H9 (cell line): ENCODE measurements at regions not wholly inside any gene's neighbourhood (a gene's known extent, or its start where the extent isn't known, plus 50 kb on each side); places are given as distances from the start of the nearest gene placed in this dataset.

ENCODE experiments used
- DNase-seq: peaks from one replicate; pipeline ENCODE4 v3.0.0-alpha.2; 2017
- H2AFZ ChIP-seq: one replicate; pipeline ENCODE4 v1.6.1; 2013; ENCODE audit warnings: mild to moderate bottlenecking, low read length, control low read depth, moderate library complexity
- H2AK5ac ChIP-seq: 2 replicates; pipeline ENCODE4 v1.6.1; 2013; ENCODE audit warnings: low read length, control low read depth, mixed read lengths; ENCODE audit not compliant: insufficient read length
- H2BK120ac ChIP-seq: one replicate; pipeline ENCODE4 v1.6.1; 2013; ENCODE audit warnings: low read depth, mild to moderate bottlenecking, low read length, control low read depth, inconsistent platforms; ENCODE audit not compliant: poor library complexity, severe bottlenecking
- H2BK12ac ChIP-seq: 2 replicates; pipeline ENCODE4 v1.6.1; 2013; ENCODE audit warnings: low read length, control low read depth, mixed read lengths, low read depth; ENCODE audit not compliant: insufficient read length
- H2BK15ac ChIP-seq: 2 replicates; pipeline ENCODE4 v1.6.1; 2013; ENCODE audit warnings: low read depth, low read length, control low read depth
- H2BK20ac ChIP-seq: one replicate; pipeline ENCODE4 v1.6.1; 2013; ENCODE audit warnings: low read depth, mild to moderate bottlenecking, low read length, control low read depth, inconsistent platforms; ENCODE audit not compliant: poor library complexity, severe bottlenecking
- H2BK5ac ChIP-seq: 2 replicates; pipeline ENCODE4 v1.6.1; 2013; ENCODE audit warnings: low read length, control low read depth, mixed read lengths; ENCODE audit not compliant: insufficient read length
- H3K14ac ChIP-seq: 2 replicates; pipeline ENCODE4 v1.6.1; 2013; ENCODE audit warnings: low read length, control low read depth; ENCODE audit not compliant: insufficient read depth
- H3K18ac ChIP-seq: 2 replicates; pipeline ENCODE4 v1.6.1; 2013; ENCODE audit warnings: low read depth, mild to moderate bottlenecking, mixed read lengths, low read length, control low read depth; ENCODE audit not compliant: insufficient read length
- H3K23ac ChIP-seq: 2 replicates; pipeline ENCODE4 v1.6.1; 2013; ENCODE audit warnings: low read length, control low read depth, mixed read lengths, low read depth; ENCODE audit not compliant: insufficient read length
- H3K23me2 ChIP-seq: 2 replicates; pipeline ENCODE4 v1.6.1; 2013; ENCODE audit warnings: low read depth, mild to moderate bottlenecking, mixed read lengths, low read length, control low read depth; ENCODE audit not compliant: insufficient read length, poor library complexity, severe bottlenecking
- H3K27ac ChIP-seq: 2 replicates; pipeline ENCODE4 v1.5.1; 2013; ENCODE audit warnings: low read length, control low read depth, mixed read lengths, low read depth; ENCODE audit not compliant: insufficient read length
- H3K27me3 ChIP-seq: 2 replicates; pipeline ENCODE4 v1.6.1; 2013; ENCODE audit warnings: low read length, control low read depth, inconsistent platforms; ENCODE audit not compliant: insufficient read depth
- H3K4ac ChIP-seq: 2 replicates; pipeline ENCODE4 v1.6.1; 2013; ENCODE audit warnings: low read depth, mild to moderate bottlenecking, control low read depth, inconsistent platforms, low read length, moderate library complexity
- H3K4me1 ChIP-seq: 2 replicates; pipeline ENCODE4 v1.6.1; 2013; ENCODE audit warnings: low read length, control low read depth, inconsistent platforms; ENCODE audit not compliant: insufficient read depth
- H3K4me2 ChIP-seq: 2 replicates; pipeline ENCODE4 v1.6.1; 2013; ENCODE audit warnings: low read length, control low read depth, mixed read lengths; ENCODE audit not compliant: insufficient read length, insufficient read depth
- H3K56ac ChIP-seq: 2 replicates; pipeline ENCODE4 v1.6.1; 2013; ENCODE audit warnings: low read depth, mild to moderate bottlenecking, mixed read lengths, low read length, control low read depth; ENCODE audit not compliant: insufficient read length
- H3K79me1 ChIP-seq: 2 replicates; pipeline ENCODE4 v1.6.1; 2013; ENCODE audit warnings: low read depth, mild to moderate bottlenecking, moderate library complexity, low read length, control low read depth, inconsistent platforms; ENCODE audit not compliant: insufficient read depth, poor library complexity, severe bottlenecking
- H3K79me2 ChIP-seq: 2 replicates; pipeline ENCODE4 v1.6.1; 2013; ENCODE audit warnings: low read length, control low read depth, inconsistent platforms; ENCODE audit not compliant: insufficient read depth
- H3K9ac ChIP-seq: 2 replicates; pipeline ENCODE4 v1.6.1; 2013; ENCODE audit warnings: low read length, control low read depth, mixed read lengths; ENCODE audit not compliant: insufficient read length; ENCODE audit errors: extremely low read depth
- H3K9me3 ChIP-seq: one replicate; pipeline ENCODE4 v1.6.1; 2013; ENCODE audit warnings: low read depth, low read length, inconsistent platforms; ENCODE audit not compliant: control insufficient read depth
- H3T11ph ChIP-seq: one replicate; pipeline ENCODE4 v1.6.1; 2013; ENCODE audit warnings: mild to moderate bottlenecking, low read length, control low read depth, inconsistent platforms
- H4K20me1 ChIP-seq: one replicate; pipeline ENCODE4 v1.6.1; 2013; ENCODE audit not compliant: control insufficient read depth, insufficient read length, insufficient read depth
- H4K5ac ChIP-seq: 2 replicates; pipeline ENCODE4 v1.6.1; 2013; ENCODE audit warnings: low read depth, mild to moderate bottlenecking, mixed read lengths, low read length, control low read depth; ENCODE audit not compliant: insufficient read length
- H4K8ac ChIP-seq: replicated peaks from 2 replicates; pipeline ENCODE4 v1.6.1; 2013; ENCODE audit warnings: low read length, control low read depth, mixed read lengths, low read depth; ENCODE audit not compliant: insufficient read length
- H4K91ac ChIP-seq: 2 replicates; pipeline ENCODE4 v1.6.1; 2013; ENCODE audit warnings: low read depth, mild to moderate bottlenecking, moderate library complexity, mixed read lengths, low read length, control low read depth; ENCODE audit not compliant: insufficient read length
- H3K27ac Mint-ChIP-seq, 3 experiments: 2 replicates in 2 of 3; 3 replicates in 1 of 3; pipeline ENCODE4 v1.8.0; 2020 to 2021; ENCODE audit warnings: mixed read lengths in 3 of 3, mild to moderate bottlenecking in 1 of 3, moderate library complexity in 1 of 3
- H3K27me3 Mint-ChIP-seq: 2 replicates; pipeline ENCODE4 v1.8.0; 2021; ENCODE audit warnings: low read depth, mild to moderate bottlenecking, moderate library complexity, mixed read lengths
- H3K36me3 Mint-ChIP-seq, 3 experiments: 2 replicates in 2 of 3; 3 replicates in 1 of 3; pipeline ENCODE4 v1.8.0; 2020 to 2021; ENCODE audit warnings: low read depth in 3 of 3, mixed read lengths in 3 of 3; ENCODE audit not compliant: insufficient read depth in 1 of 3
- H3K4me1 Mint-ChIP-seq, 2 experiments: 2 replicates each; pipeline ENCODE4 v1.8.0; 2020; ENCODE audit warnings: mixed read lengths in 2 of 2
- H3K4me3 Mint-ChIP-seq, 2 experiments: 2 replicates in 1 of 2; 3 replicates in 1 of 2; pipeline ENCODE4 v1.8.0; 2020 to 2021; ENCODE audit warnings: mild to moderate bottlenecking in 2 of 2, mixed read lengths in 2 of 2, moderate library complexity in 1 of 2
- H3K9me3 Mint-ChIP-seq, 2 experiments: 2 replicates in 1 of 2; 3 replicates in 1 of 2; pipeline ENCODE4 v1.8.0; 2020; ENCODE audit warnings: mild to moderate bottlenecking in 2 of 2, mixed read lengths in 2 of 2, moderate library complexity in 1 of 2
- CTCF ChIP-seq: fragments of 200-600 bp; sonication (generic); conservative IDR thresholded peaks from 3 replicates; pipeline ENCODE4 v1.8.0; 2021; ENCODE audit warnings: antibody characterized with exemption, mild to moderate bottlenecking
- WGBS: extraction: QIAGEN DNeasy Blood & Tissue Kit; methylation state at CpG from one replicate; pipeline ENCODE4 v1.1.7; 2013; ENCODE audit warnings: missing lambda C conversion rate, low lambda C conversion rate, mixed read lengths; ENCODE audit not compliant: insufficient read length; ENCODE audit errors: extremely low coverage; 5-methylcytosine and 5-hydroxymethylcytosine counted together

- H2BK12ac ChIP-seq, result no peak overlapping the region
- no peak overlapping the region for H3K23ac ChIP-seq
- no peak overlapping the region for H2AFZ ChIP-seq
- H2BK20ac ChIP-seq, result no peak overlapping the region
- no peak overlapping the region for H3K4me2 ChIP-seq
- H3K27me3 ChIP-seq, result no peaks in the 10 kb centered on the region
- no peak overlapping the region for H3K56ac ChIP-seq
- H3K14ac ChIP-seq, result no peak overlapping the region
- no peak overlapping the region for H4K91ac ChIP-seq
- H3K27me3 Mint-ChIP-seq, result no peaks in the 10 kb centered on the region
- WGBS, result no CpG with 5 or more reads among the region's 5 CpGs
- no peaks in the 10 kb centered on the region for H3K79me1 ChIP-seq
- no peak for TF ChIP-seq CTCF
- no peaks in the 10 kb centered on the region for H3K4me1 ChIP-seq
- no peak overlapping the region for H2BK5ac ChIP-seq
- H3K27ac Mint-ChIP-seq, result no peak overlapping the region; a peak in 1 of 7 replicates
- no peaks in the 10 kb centered on the region for H3K9me3 Mint-ChIP-seq
- H3K9me3 ChIP-seq, result no peaks in the 10 kb centered on the region
- H3K4me3 Mint-ChIP-seq, result no peak overlapping the region
- no peak overlapping the region for H3K18ac ChIP-seq
- H3K27ac ChIP-seq, result no peak overlapping the region
- H4K8ac ChIP-seq, result no peak overlapping the region
- H3T11ph ChIP-seq, result no peak overlapping the region
- no peak for DNase-seq
- H3K79me2 ChIP-seq, result no peaks in the 10 kb centered on the region
- no peak overlapping the region for H2BK120ac ChIP-seq
- H3K36me3 Mint-ChIP-seq, result no peaks in the 10 kb centered on the region
- H3K23me2 ChIP-seq, result no peaks in the 10 kb centered on the region
- H2AK5ac ChIP-seq, result no peak overlapping the region
- no peak overlapping the region for H4K5ac ChIP-seq
- no peak overlapping the region for H2BK15ac ChIP-seq
- H3K4ac ChIP-seq, result no peak overlapping the region
- H3K4me1 Mint-ChIP-seq, result no peaks in the 10 kb centered on the region
- H4K20me1 ChIP-seq, result no peaks in the 10 kb centered on the region
- H3K9ac ChIP-seq, result no peak overlapping the region
These were observed 232.5 kb upstream of the FN1 start for GRCh38 chr2:215668378-215668775.
